ENCODE measurements at regions not wholly inside any gene's neighbourhood (a gene's known extent, or its start where the extent isn't known, plus 50 kb on each side); places are given as distances from the start of the nearest gene placed in this dataset.

DNA sequence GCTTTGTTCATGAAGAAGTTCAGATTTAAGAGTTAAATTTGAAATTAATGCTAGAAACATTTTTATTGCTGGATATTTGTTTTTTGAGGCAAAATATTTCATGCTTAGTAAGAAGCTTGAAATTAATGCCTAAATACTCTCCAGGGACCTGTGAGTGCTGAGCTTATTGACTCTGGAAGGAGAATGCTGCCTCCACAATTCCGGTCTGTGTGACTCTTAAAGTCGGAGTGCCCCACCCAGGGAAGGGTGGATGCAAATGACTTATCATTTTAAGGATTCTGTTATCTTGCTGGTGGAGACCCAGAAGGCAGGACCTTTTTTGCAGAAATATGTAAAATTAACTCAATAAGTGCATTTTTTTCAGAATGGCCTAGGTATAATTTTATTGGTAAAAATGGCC lies 143.8 kb upstream of the RXFP2 start:
- TF ChIP-seq TAF1 (IDR thresholded peaks at IDR 0.05; ENCODE audit: low read depth) (no peak), EP300 (IDR thresholded peaks at IDR 0.05; ENCODE audit: borderline replicate concordance) (no peak), CREB1 (IDR thresholded peaks at IDR 0.05; ENCODE audit: low read depth) (no peak), USF1 (IDR thresholded peaks at IDR 0.05) (no peak), TEAD4 (IDR thresholded peaks at IDR 0.05) (no peak), FOXM1 (IDR thresholded peaks at IDR 0.05; ENCODE audit: borderline replicate concordance, low read depth) (no peak), YY1 (IDR thresholded peaks at IDR 0.05; ENCODE audit: low read depth) (no peak), TCF12 (IDR thresholded peaks at IDR 0.05; ENCODE audit: low read depth) (no peak), RAD21 (IDR thresholded peaks at IDR 0.05; ENCODE audit: low read depth) (no peak), CEBPB (IDR thresholded peaks at IDR 0.05) (no peak)
- TF ChIP-seq, protein P1, sequence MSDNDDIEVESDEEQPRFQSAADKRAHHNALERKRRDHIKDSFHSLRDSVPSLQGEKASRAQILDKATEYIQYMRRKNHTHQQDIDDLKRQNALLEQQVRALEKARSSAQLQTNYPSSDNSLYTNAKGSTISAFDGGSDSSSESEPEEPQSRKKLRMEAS (IDR thresholded peaks at IDR 0.05): no peak
- TF ChIP-seq, protein P2, sequence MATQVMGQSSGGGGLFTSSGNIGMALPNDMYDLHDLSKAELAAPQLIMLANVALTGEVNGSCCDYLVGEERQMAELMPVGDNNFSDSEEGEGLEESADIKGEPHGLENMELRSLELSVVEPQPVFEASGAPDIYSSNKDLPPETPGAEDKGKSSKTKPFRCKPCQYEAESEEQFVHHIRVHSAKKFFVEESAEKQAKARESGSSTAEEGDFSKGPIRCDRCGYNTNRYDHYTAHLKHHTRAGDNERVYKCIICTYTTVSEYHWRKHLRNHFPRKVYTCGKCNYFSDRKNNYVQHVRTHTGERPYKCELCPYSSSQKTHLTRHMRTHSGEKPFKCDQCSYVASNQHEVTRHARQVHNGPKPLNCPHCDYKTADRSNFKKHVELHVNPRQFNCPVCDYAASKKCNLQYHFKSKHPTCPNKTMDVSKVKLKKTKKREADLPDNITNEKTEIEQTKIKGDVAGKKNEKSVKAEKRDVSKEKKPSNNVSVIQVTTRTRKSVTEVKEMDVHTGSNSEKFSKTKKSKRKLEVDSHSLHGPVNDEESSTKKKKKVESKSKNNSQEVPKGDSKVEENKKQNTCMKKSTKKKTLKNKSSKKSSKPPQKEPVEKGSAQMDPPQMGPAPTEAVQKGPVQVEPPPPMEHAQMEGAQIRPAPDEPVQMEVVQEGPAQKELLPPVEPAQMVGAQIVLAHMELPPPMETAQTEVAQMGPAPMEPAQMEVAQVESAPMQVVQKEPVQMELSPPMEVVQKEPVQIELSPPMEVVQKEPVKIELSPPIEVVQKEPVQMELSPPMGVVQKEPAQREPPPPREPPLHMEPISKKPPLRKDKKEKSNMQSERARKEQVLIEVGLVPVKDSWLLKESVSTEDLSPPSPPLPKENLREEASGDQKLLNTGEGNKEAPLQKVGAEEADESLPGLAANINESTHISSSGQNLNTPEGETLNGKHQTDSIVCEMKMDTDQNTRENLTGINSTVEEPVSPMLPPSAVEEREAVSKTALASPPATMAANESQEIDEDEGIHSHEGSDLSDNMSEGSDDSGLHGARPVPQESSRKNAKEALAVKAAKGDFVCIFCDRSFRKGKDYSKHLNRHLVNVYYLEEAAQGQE (IDR thresholded peaks at IDR 0.05; ENCODE audit: low read depth): no peak
